ENCODE measurements at regions not wholly inside any gene's neighbourhood (a gene's known extent, or its start where the extent isn't known, plus 50 kb on each side); places are given as distances from the start of the nearest gene placed in this dataset.

- Histone ChIP-seq H3K9ac (ENCODE audit: low read depth in 1 of 2, low read length in 2 of 2) (no peak overlapping the region), H3K27ac (ENCODE audit: low read depth, low read length) (no peak overlapping the region), H3K36me3 (ENCODE audit: control insufficient read depth in 1 of 2, insufficient read depth in 2 of 2, low read length in 2 of 2) (no peaks in the 10 kb centered on the region), H3K27me3 (ENCODE audit: control insufficient read depth in 1 of 2, insufficient read depth in 2 of 2, low read length in 2 of 2) (no peaks in the 10 kb centered on the region), H3K4me3 (ENCODE audit: low read depth in 1 of 2, low read length in 2 of 2) (no peak overlapping the region), H3K9me3 (ENCODE audit: control insufficient read depth in 1 of 2, low read length in 2 of 2) (no peaks in the 10 kb centered on the region), H3K4me1 (ENCODE audit: control insufficient read depth in 1 of 2, insufficient read depth in 2 of 2, low read length in 2 of 2) (no peaks in the 10 kb centered on the region)
Measured at GRCh38 chr5:116378007-116378776, 196.4 kb downstream of the SEMA6A start.

DNA sequence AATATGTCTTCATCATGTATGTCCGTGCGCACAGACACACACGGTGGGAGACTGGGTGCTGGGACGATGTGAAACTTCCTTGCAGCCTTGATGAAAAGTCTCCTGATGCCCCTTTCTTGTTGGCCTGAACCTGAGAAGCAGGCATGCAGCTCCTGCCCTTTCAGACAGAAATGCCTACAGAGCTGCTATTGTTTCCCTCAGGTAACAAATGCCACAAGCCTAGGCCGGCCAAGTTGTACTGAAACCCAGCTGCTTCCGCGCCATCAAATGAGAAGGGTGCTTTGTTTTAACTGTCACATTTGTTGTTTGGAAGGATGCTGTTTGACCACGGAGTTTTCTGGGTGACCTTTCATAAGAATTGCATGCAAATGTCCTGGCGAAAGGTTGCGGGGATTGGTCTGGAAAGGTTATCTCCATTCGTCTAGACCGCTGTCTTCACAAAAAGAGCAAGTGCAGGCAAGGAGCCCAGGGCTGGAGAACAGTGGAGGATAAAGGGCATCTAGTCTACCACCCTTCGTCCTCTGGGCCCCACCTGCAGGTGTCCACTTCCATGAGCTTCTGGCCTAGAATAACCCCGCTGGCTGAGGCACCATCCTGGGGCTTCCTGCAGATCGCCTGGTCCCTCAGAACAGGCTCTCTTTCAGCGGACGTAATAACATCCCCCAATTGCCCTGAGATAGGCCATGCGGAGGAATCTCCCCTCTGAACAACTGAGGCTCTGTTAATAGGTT, 197.2 kb downstream of the SEMA6A start:
- Histone ChIP-seq H3K9ac (ENCODE audit: low read depth in 1 of 2, low read length in 2 of 2) (no peak overlapping the region), H3K27me3 (ENCODE audit: control insufficient read depth in 1 of 2, insufficient read depth in 2 of 2, low read length in 2 of 2) (no peaks in the 10 kb centered on the region), H3K9me3 (ENCODE audit: control insufficient read depth in 1 of 2, low read length in 2 of 2) (no peaks in the 10 kb centered on the region), H3K36me3 (ENCODE audit: control insufficient read depth in 1 of 2, insufficient read depth in 2 of 2, low read length in 2 of 2) (no peaks in the 10 kb centered on the region), H3K4me1 (ENCODE audit: control insufficient read depth in 1 of 2, insufficient read depth in 2 of 2, low read length in 2 of 2) (no peaks in the 10 kb centered on the region), H3K27ac (ENCODE audit: low read depth, low read length) (no peak overlapping the region), H3K4me3 (ENCODE audit: low read depth in 1 of 2, low read length in 2 of 2) (no peak overlapping the region)

DNA sequence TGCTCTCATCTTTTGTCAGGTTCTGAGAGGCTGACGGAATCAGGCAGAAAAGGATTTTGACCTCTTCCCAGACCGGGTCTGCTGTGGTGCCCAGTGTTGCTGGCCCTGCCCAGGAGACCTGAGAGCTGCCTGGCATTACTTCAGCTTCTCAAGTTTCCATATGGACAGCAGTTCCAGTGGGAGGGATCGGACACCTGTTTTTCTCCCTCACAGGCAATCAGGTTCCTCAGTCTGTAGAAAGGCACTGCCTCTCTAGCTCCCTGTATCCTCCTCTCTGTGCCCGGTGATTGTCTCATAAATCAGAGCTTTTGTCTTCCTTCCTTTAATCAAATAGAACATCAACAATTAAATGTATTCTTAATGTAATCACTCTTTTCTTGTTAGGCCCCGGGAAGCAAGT, 198.7 kb downstream of the SEMA6A start:
- Histone ChIP-seq H3K27ac (ENCODE audit: low read depth, low read length) (no peak overlapping the region), H3K4me1 (ENCODE audit: control insufficient read depth in 1 of 2, insufficient read depth in 2 of 2, low read length in 2 of 2) (peaks cover 0 to 6% of the 10 kb centered on the region in 2 donors), H3K9ac (ENCODE audit: low read depth in 1 of 2, low read length in 2 of 2) (no peak overlapping the region), H3K4me3 (ENCODE audit: low read depth in 1 of 2, low read length in 2 of 2) (no peak overlapping the region), H3K9me3 (ENCODE audit: control insufficient read depth in 1 of 2, low read length in 2 of 2) (no peaks in the 10 kb centered on the region), H3K36me3 (ENCODE audit: control insufficient read depth in 1 of 2, insufficient read depth in 2 of 2, low read length in 2 of 2) (no peaks in the 10 kb centered on the region), H3K27me3 (ENCODE audit: control insufficient read depth in 1 of 2, insufficient read depth in 2 of 2, low read length in 2 of 2) (no peaks in the 10 kb centered on the region)

GRCh38 chr5:116374434-116374852, 200.2 kb downstream of the SEMA6A start:
- H3K9ac ChIP-seq (ENCODE audit: low read depth in 1 of 2, low read length in 2 of 2), result no peak overlapping the region
- H3K27me3 ChIP-seq (ENCODE audit: control insufficient read depth in 1 of 2, insufficient read depth in 2 of 2, low read length in 2 of 2), result no peaks in the 10 kb centered on the region
- H3K27ac ChIP-seq (ENCODE audit: low read depth, low read length), result no peak overlapping the region
- peaks cover 0 to 6% of the 10 kb centered on the region in 2 donors for H3K4me1 ChIP-seq (ENCODE audit: control insufficient read depth in 1 of 2, insufficient read depth in 2 of 2, low read length in 2 of 2)
- no peaks in the 10 kb centered on the region for H3K9me3 ChIP-seq (ENCODE audit: control insufficient read depth in 1 of 2, low read length in 2 of 2)
- no peak overlapping the region for H3K4me3 ChIP-seq (ENCODE audit: low read depth in 1 of 2, low read length in 2 of 2)
- H3K36me3 ChIP-seq (ENCODE audit: control insufficient read depth in 1 of 2, insufficient read depth in 2 of 2, low read length in 2 of 2), result no peaks in the 10 kb centered on the region

DNA sequence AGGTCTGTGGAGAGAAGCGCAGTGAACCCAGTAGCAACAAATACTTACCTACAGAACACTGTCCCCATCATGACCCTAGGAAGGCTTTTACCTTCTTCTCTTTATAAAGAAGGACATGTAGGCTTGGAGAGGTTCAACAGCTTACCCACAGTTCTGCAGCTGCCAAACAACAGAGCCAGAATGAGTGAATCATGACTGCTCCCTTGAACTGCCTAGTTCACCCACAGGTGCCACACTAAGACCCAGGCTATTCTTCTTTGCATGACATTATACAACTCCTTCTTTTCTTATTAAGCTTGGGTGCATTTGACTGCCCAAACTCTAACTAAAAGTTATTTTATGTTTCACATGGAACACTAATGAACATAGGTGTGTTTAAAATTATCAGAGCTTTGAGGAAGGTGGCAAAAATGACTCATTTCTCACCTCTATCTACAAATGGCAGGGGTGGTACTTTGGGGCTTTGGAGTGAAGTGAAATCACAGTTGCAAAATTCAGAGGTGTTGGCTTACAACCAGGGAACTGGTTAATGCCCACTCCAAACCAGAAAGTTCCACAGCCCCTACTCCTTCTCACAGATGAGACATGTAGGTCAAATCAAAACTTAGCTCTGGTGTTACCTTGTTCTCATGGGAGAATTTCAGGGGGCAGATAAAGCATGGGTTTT, 201.6 kb downstream of the SEMA6A start:
- no peaks in the 10 kb centered on the region for H3K9me3 ChIP-seq (ENCODE audit: control insufficient read depth in 1 of 2, low read length in 2 of 2)
- H3K27me3 ChIP-seq (ENCODE audit: control insufficient read depth in 1 of 2, insufficient read depth in 2 of 2, low read length in 2 of 2), result no peaks in the 10 kb centered on the region
- H3K27ac ChIP-seq (ENCODE audit: low read depth, low read length), result no peak overlapping the region
- H3K36me3 ChIP-seq (ENCODE audit: control insufficient read depth in 1 of 2, insufficient read depth in 2 of 2, low read length in 2 of 2), result no peaks in the 10 kb centered on the region
- no peak overlapping the region for H3K4me3 ChIP-seq (ENCODE audit: low read depth in 1 of 2, low read length in 2 of 2)
- H3K9ac ChIP-seq (ENCODE audit: low read depth in 1 of 2, low read length in 2 of 2), result no peak overlapping the region
- H3K4me1 ChIP-seq (ENCODE audit: control insufficient read depth in 1 of 2, insufficient read depth in 2 of 2, low read length in 2 of 2), result peaks cover 0 to 6% of the 10 kb centered on the region in 2 donors

- H3K4me3 ChIP-seq (ENCODE audit: low read depth in 1 of 2, low read length in 2 of 2), result no peak overlapping the region
- H3K27ac ChIP-seq (ENCODE audit: low read depth, low read length), result no peak overlapping the region
- H3K9ac ChIP-seq (ENCODE audit: low read depth in 1 of 2, low read length in 2 of 2), result no peak overlapping the region
- no peaks in the 10 kb centered on the region for H3K27me3 ChIP-seq (ENCODE audit: control insufficient read depth in 1 of 2, insufficient read depth in 2 of 2, low read length in 2 of 2)
- H3K36me3 ChIP-seq (ENCODE audit: control insufficient read depth in 1 of 2, insufficient read depth in 2 of 2, low read length in 2 of 2), result no peaks in the 10 kb centered on the region
- peaks cover 0 to 6% of the 10 kb centered on the region in 2 donors for H3K4me1 ChIP-seq (ENCODE audit: control insufficient read depth in 1 of 2, insufficient read depth in 2 of 2, low read length in 2 of 2)
- H3K9me3 ChIP-seq (ENCODE audit: control insufficient read depth in 1 of 2, low read length in 2 of 2), result no peaks in the 10 kb centered on the region
Measured at GRCh38 chr5:116371935-116372334, 202.7 kb downstream of the SEMA6A start.

DNA sequence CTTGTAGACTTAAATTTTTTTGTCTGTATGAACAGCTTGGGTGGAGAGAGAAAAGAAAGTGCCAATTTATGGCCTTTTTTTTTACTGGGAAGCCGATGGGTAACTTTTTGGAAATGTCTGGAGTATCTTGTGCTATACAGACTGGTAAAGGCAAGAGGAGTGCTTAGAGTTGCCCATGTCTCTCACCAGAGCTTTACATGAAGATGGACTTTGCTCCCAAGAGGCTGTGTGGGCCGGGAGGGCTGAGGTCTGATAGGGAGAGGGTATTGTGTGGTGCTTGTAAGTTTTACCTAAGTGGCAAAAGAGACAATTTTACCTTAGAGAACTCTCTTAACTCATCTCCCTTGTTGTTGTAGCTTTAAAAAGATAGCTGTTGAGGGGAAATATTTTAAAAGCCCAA, 203.2 kb downstream of the SEMA6A start:
- no peaks in the 10 kb centered on the region for H3K27me3 ChIP-seq (ENCODE audit: control insufficient read depth in 1 of 2, insufficient read depth in 2 of 2, low read length in 2 of 2)

GRCh38 chr5:116370886-116371285, 203.7 kb downstream of the SEMA6A start:
- Histone ChIP-seq H3K36me3 (ENCODE audit: control insufficient read depth in 1 of 2, insufficient read depth in 2 of 2, low read length in 2 of 2) (no peaks in the 10 kb centered on the region), H3K4me1 (ENCODE audit: control insufficient read depth in 1 of 2, insufficient read depth in 2 of 2, low read length in 2 of 2) (peaks cover 0 to 6% of the 10 kb centered on the region in 2 donors), H3K9ac (ENCODE audit: low read depth in 1 of 2, low read length in 2 of 2) (no peak overlapping the region), H3K27ac (ENCODE audit: low read depth, low read length) (no peak overlapping the region), H3K27me3 (ENCODE audit: control insufficient read depth in 1 of 2, insufficient read depth in 2 of 2, low read length in 2 of 2) (no peaks in the 10 kb centered on the region), H3K9me3 (ENCODE audit: control insufficient read depth in 1 of 2, low read length in 2 of 2) (no peaks in the 10 kb centered on the region), H3K4me3 (ENCODE audit: low read depth in 1 of 2, low read length in 2 of 2) (no peak overlapping the region)

More for the DNA sequence above, 203.2 kb downstream of the SEMA6A start:
- peaks cover 0 to 6% of the 10 kb centered on the region in 2 donors for H3K4me1 ChIP-seq (ENCODE audit: control insufficient read depth in 1 of 2, insufficient read depth in 2 of 2, low read length in 2 of 2)
- H3K27ac ChIP-seq (ENCODE audit: low read depth, low read length), result no peak overlapping the region
- H3K9me3 ChIP-seq (ENCODE audit: control insufficient read depth in 1 of 2, low read length in 2 of 2), result no peaks in the 10 kb centered on the region
- H3K9ac ChIP-seq (ENCODE audit: low read depth in 1 of 2, low read length in 2 of 2), result no peak overlapping the region
- no peaks in the 10 kb centered on the region for H3K36me3 ChIP-seq (ENCODE audit: control insufficient read depth in 1 of 2, insufficient read depth in 2 of 2, low read length in 2 of 2)
- H3K4me3 ChIP-seq (ENCODE audit: low read depth in 1 of 2, low read length in 2 of 2), result no peak overlapping the region

GRCh38 chr5:116370149-116370548, 204.5 kb downstream of the SEMA6A start:
- Histone ChIP-seq H3K9ac (ENCODE audit: low read depth in 1 of 2, low read length in 2 of 2) (no peak overlapping the region), H3K36me3 (ENCODE audit: control insufficient read depth in 1 of 2, insufficient read depth in 2 of 2, low read length in 2 of 2) (no peaks in the 10 kb centered on the region), H3K27me3 (ENCODE audit: control insufficient read depth in 1 of 2, insufficient read depth in 2 of 2, low read length in 2 of 2) (no peaks in the 10 kb centered on the region), H3K27ac (ENCODE audit: low read depth, low read length) (no peak overlapping the region), H3K4me3 (ENCODE audit: low read depth in 1 of 2, low read length in 2 of 2) (no peak overlapping the region), H3K9me3 (ENCODE audit: control insufficient read depth in 1 of 2, low read length in 2 of 2) (no peaks in the 10 kb centered on the region), H3K4me1 (ENCODE audit: control insufficient read depth in 1 of 2, insufficient read depth in 2 of 2, low read length in 2 of 2) (peaks cover 0 to 6% of the 10 kb centered on the region in 2 donors)

- Histone ChIP-seq H3K36me3 (ENCODE audit: control insufficient read depth in 1 of 2, insufficient read depth in 2 of 2, low read length in 2 of 2) (no peaks in the 10 kb centered on the region), H3K27ac (ENCODE audit: low read depth, low read length) (no peak overlapping the region), H3K4me3 (ENCODE audit: low read depth in 1 of 2, low read length in 2 of 2) (no peak overlapping the region)
Measured at GRCh38 chr5:116365006-116365496, 209.6 kb downstream of the SEMA6A start.

More at GRCh38 chr5:116365006-116365496, 209.6 kb downstream of the SEMA6A start:
- Histone ChIP-seq H3K9ac (ENCODE audit: low read depth in 1 of 2, low read length in 2 of 2) (no peak overlapping the region), H3K4me1 (ENCODE audit: control insufficient read depth in 1 of 2, insufficient read depth in 2 of 2, low read length in 2 of 2) (peaks cover 0 to 3% of the 10 kb centered on the region in 2 donors), H3K9me3 (ENCODE audit: control insufficient read depth in 1 of 2, low read length in 2 of 2) (no peaks in the 10 kb centered on the region), H3K27me3 (ENCODE audit: control insufficient read depth in 1 of 2, insufficient read depth in 2 of 2, low read length in 2 of 2) (no peaks in the 10 kb centered on the region)
